ENCODE measurements at regions not wholly inside any gene's neighbourhood (a gene's known extent, or its start where the extent isn't known, plus 50 kb on each side); places are given as distances from the start of the nearest gene placed in this dataset.

DNA sequence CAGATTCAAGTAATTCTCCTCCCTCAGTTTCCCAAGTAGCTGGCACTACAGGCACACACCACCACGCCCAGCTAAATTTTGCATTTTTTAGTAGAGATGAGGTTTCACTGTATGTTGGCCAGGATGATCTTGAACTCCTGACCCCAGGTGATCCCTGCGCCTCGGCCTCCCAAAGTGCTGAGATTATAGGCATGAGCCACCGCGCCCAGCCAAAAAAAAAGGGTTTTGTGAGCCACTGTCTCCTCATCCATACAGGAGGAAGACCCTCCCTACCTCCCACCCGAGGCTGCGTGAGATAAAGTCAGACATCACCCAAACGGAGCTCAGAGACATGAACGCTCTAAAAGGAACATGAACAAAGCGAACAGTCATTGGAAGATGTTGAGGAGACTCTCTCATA, 745.7 kb downstream of the BRD1 start:
- Histone ChIP-seq H4K91ac (ENCODE audit: insufficient read depth, low read depth, low read length) (no peak overlapping the region), H3K4me2 (ENCODE audit: low read depth, low read length) (no peak overlapping the region), H3K9me1 (ENCODE audit: insufficient read depth, low read length) (no peaks in the 10 kb centered on the region), H3K4me3 (ENCODE audit: insufficient read depth, low read depth, low read length) (no peak overlapping the region), H2BK5ac (ENCODE audit: low read depth, low read length, poor library complexity, severe bottlenecking) (no peak overlapping the region), H3K56ac (ENCODE audit: extremely low read depth, insufficient read depth, low read length) (no peak overlapping the region), H3K79me1 (ENCODE audit: low read depth in 1 of 2, low read length in 2 of 2) (no peaks in the 10 kb centered on the region), H3K9ac (ENCODE audit: low read depth, low read length) (no peak overlapping the region), H2AK5ac (ENCODE audit: low read depth, low read length) (no peak overlapping the region), H3K23ac (ENCODE audit: low read depth, low read length) (no peak overlapping the region), H3K27ac (ENCODE audit: insufficient read depth, low read length) (no peak overlapping the region), H2BK120ac (ENCODE audit: low read depth, low read length) (no peak overlapping the region), H3K4me1 (ENCODE audit: control insufficient read depth, insufficient read depth, low read length) (no peaks in the 10 kb centered on the region), H2AFZ (replicated peaks; ENCODE audit: low read length, poor library complexity) (no peak overlapping the region), H3K14ac (replicated peaks; ENCODE audit: low read depth, low read length) (no peak overlapping the region), H3K36me3 (ENCODE audit: control insufficient read depth, insufficient read depth, low read length) (no peaks in the 10 kb centered on the region), H4K5ac (ENCODE audit: low read depth, low read length) (no peak overlapping the region), H3K9me3 (ENCODE audit: control insufficient read depth, insufficient read depth, low read length) (peaks cover 58% of the 10 kb centered on the region), H2BK15ac (ENCODE audit: low read depth, low read length) (no peak overlapping the region), H4K8ac (ENCODE audit: low read depth in 2 of 2, low read length in 2 of 2) (no peak overlapping the region), H3K4ac (ENCODE audit: low read depth, low read length) (no peak overlapping the region), H3K18ac (ENCODE audit: low read depth, low read length) (no peak overlapping the region), H2AK9ac (replicated peaks; ENCODE audit: low read depth, low read length, poor library complexity) (no peak overlapping the region), H3K27me3 (ENCODE audit: control insufficient read depth, insufficient read depth, low read length) (no peaks in the 10 kb centered on the region), H2BK20ac (ENCODE audit: low read depth, low read length) (no peak overlapping the region), H4K20me1 (ENCODE audit: insufficient read depth, low read length) (no peaks in the 10 kb centered on the region)
- no CpG with 5 or more reads among the region's 10 CpGs for WGBS, 2 experiments (ENCODE audit: extremely low coverage in 2 of 2, insufficient read length in 1 of 2)
- intact Hi-C loops (cut with micrococcal nuclease), result no loop called here
- TF ChIP-seq, protein P1, sequence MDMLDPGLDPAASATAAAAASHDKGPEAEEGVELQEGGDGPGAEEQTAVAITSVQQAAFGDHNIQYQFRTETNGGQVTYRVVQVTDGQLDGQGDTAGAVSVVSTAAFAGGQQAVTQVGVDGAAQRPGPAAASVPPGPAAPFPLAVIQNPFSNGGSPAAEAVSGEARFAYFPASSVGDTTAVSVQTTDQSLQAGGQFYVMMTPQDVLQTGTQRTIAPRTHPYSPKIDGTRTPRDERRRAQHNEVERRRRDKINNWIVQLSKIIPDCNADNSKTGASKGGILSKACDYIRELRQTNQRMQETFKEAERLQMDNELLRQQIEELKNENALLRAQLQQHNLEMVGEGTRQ (IDR thresholded peaks at IDR 0.05; ENCODE audit: low read depth, low read length), result no peak
- no peak for TF ChIP-seq RCOR1 (IDR thresholded peaks at IDR 0.05; ENCODE audit: insufficient replicate concordance, low read length)
- TF ChIP-seq, protein P2, sequence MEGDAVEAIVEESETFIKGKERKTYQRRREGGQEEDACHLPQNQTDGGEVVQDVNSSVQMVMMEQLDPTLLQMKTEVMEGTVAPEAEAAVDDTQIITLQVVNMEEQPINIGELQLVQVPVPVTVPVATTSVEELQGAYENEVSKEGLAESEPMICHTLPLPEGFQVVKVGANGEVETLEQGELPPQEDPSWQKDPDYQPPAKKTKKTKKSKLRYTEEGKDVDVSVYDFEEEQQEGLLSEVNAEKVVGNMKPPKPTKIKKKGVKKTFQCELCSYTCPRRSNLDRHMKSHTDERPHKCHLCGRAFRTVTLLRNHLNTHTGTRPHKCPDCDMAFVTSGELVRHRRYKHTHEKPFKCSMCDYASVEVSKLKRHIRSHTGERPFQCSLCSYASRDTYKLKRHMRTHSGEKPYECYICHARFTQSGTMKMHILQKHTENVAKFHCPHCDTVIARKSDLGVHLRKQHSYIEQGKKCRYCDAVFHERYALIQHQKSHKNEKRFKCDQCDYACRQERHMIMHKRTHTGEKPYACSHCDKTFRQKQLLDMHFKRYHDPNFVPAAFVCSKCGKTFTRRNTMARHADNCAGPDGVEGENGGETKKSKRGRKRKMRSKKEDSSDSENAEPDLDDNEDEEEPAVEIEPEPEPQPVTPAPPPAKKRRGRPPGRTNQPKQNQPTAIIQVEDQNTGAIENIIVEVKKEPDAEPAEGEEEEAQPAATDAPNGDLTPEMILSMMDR (conservative IDR thresholded peaks at IDR 0.05; ENCODE audit: low read depth, low read length), result no peak
- no peak for TF ChIP-seq MAFK (IDR thresholded peaks at IDR 0.05; ENCODE audit: low read depth, low read length)
- TF ChIP-seq RFX5 (IDR thresholded peaks at IDR 0.05; ENCODE audit: low read depth, low read length), result no peak
- TF ChIP-seq MAZ (IDR thresholded peaks at IDR 0.05; ENCODE audit: borderline replicate concordance, low read depth, low read length), result no peak
- TF ChIP-seq POLR2A (IDR thresholded peaks at IDR 0.05; ENCODE audit: low read depth, low read length), result no peak
- no peak for TF ChIP-seq NFE2L2 (IDR thresholded peaks at IDR 0.05; ENCODE audit: low read depth, low read length)
- no peak for TF ChIP-seq BHLHE40 (IDR thresholded peaks at IDR 0.05; ENCODE audit: low read depth, low read length)
- no peak for TF ChIP-seq FOS (IDR thresholded peaks at IDR 0.05; ENCODE audit: low read depth, low read length)
- TF ChIP-seq ELK1 (IDR thresholded peaks at IDR 0.05; ENCODE audit: borderline replicate concordance, low read depth, low read length), result no peak
- TF ChIP-seq CEBPB (IDR thresholded peaks at IDR 0.05; ENCODE audit: low read depth, low read length), result no peak
- no peak for TF ChIP-seq SMC3 (IDR thresholded peaks at IDR 0.05; ENCODE audit: low read depth, low read length)
- no peak for TF ChIP-seq CHD1 (IDR thresholded peaks at IDR 0.05; ENCODE audit: low read depth, low read length)
- TF ChIP-seq RAD21 (IDR thresholded peaks at IDR 0.05; ENCODE audit: low read length), result no peak
- no peak for TF ChIP-seq MXI1 (IDR thresholded peaks at IDR 0.05; ENCODE audit: borderline replicate concordance, low read depth, low read length)
- no TSS peak for BruUV-seq (replicated peaks)
- POLR2A ChIA-PET (ENCODE audit: unreplicated experiment), result no interaction called here
- dilution Hi-C loops (cut with HindIII; ENCODE audit: low sequenced_read_pairs, unreplicated experiment), result no loop called here
- CTCF ChIA-PET, result no interaction called here
- in situ Hi-C loops (cut with MboI; ENCODE audit: low sequenced_read_pairs), result no loop called here
- DNase-seq (no peak), ATAC-seq (ENCODE audit: low read depth) (no peak)

Measured in IMR-90 (cell line).